Parathyroid adenoma (tissue), 2 donors: ENCODE measurements at regions not wholly inside any gene's neighbourhood (a gene's known extent, or its start where the extent isn't known, plus 50 kb on each side); places are given as distances from the start of the nearest gene placed in this dataset.

ENCODE experiments used
- H2AFZ ChIP-seq: fragments of 300-600 bp; sonication (generic); one replicate; pipeline ENCODE4 v1.7.0; 2017; ENCODE audit warnings: antibody characterized with exemption, mild to moderate bottlenecking
- H3K27ac ChIP-seq: fragments of 300-600 bp; sonication (generic); one replicate; pipeline ENCODE4 v1.7.0; 2017
- H3K27me3 ChIP-seq: fragments of 300-600 bp; sonication (generic); one replicate; pipeline ENCODE4 v1.7.0; 2017; ENCODE audit warnings: low read length; ENCODE audit not compliant: control insufficient read depth, insufficient read depth
- H3K36me3 ChIP-seq: fragments of 300-600 bp; sonication (generic); one replicate; pipeline ENCODE4 v1.7.0; 2017; ENCODE audit warnings: low read length; ENCODE audit not compliant: control insufficient read depth, insufficient read depth
- H3K4me1 ChIP-seq: fragments of 300-600 bp; sonication (generic); one replicate; pipeline ENCODE4 v1.7.0; 2017; ENCODE audit warnings: control low read depth
- H3K4me2 ChIP-seq: fragments of 300-600 bp; sonication (generic); one replicate; pipeline ENCODE4 v1.7.0; 2017; ENCODE audit warnings: low read length
- H3K4me3 ChIP-seq: fragments of 300-600 bp; sonication (generic); one replicate; pipeline ENCODE4 v1.7.0; 2017; ENCODE audit warnings: low read depth, low read length
- H3K79me2 ChIP-seq: fragments of 300-600 bp; sonication (generic); one replicate; pipeline ENCODE4 v1.7.0; 2017; ENCODE audit warnings: control low read depth
- H3K9ac ChIP-seq: fragments of 300-600 bp; sonication (generic); one replicate; pipeline ENCODE4 v1.7.0; 2017; ENCODE audit warnings: mild to moderate bottlenecking
- H3K9me3 ChIP-seq: fragments of 300-600 bp; sonication (generic); one replicate; pipeline ENCODE4 v1.7.0; 2017; ENCODE audit warnings: low read length; ENCODE audit not compliant: control insufficient read depth
- TF ChIP-seq, protein P1 (sequence below): fragments of 300-600 bp; sonication (generic); IDR thresholded peaks from one replicate; pipeline ENCODE4 v1.7.0; 2017; ENCODE audit warnings: antibody characterized with exemption, mild to moderate bottlenecking
- donor health status: primary hyperparathyroidism.

DNA sequence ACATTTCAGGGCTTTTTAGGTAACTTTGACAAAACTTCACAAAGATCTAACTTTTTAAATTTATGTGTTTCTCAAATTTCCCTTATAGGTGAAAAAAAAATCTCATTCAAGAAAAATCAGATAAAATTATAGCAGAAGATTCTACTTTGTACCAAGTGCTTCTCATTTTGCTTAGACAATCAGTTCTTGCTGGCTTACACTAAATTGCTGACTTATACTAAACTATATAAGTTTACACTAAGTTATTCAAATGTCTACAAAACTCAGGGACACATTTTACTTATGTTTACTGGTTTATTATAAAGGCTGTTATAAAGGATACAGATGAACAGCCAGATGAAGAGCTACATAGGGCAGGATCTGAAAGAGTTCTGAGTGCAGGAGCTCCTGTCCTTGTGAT, 195.1 kb downstream of the ZPLD1 start:
- Histone ChIP-seq H2AFZ (no peak overlapping the region), H3K27ac (no peak overlapping the region), H3K4me3 (no peak overlapping the region), H3K9me3 (no peaks in the 10 kb centered on the region), H3K4me2 (no peak overlapping the region), H3K9ac (no peak overlapping the region), H3K36me3 (no peaks in the 10 kb centered on the region), H3K27me3 (no peaks in the 10 kb centered on the region), H3K4me1 (no peaks in the 10 kb centered on the region), H3K79me2 (no peaks in the 10 kb centered on the region)
- TF ChIP-seq, protein P1, sequence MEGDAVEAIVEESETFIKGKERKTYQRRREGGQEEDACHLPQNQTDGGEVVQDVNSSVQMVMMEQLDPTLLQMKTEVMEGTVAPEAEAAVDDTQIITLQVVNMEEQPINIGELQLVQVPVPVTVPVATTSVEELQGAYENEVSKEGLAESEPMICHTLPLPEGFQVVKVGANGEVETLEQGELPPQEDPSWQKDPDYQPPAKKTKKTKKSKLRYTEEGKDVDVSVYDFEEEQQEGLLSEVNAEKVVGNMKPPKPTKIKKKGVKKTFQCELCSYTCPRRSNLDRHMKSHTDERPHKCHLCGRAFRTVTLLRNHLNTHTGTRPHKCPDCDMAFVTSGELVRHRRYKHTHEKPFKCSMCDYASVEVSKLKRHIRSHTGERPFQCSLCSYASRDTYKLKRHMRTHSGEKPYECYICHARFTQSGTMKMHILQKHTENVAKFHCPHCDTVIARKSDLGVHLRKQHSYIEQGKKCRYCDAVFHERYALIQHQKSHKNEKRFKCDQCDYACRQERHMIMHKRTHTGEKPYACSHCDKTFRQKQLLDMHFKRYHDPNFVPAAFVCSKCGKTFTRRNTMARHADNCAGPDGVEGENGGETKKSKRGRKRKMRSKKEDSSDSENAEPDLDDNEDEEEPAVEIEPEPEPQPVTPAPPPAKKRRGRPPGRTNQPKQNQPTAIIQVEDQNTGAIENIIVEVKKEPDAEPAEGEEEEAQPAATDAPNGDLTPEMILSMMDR, result no peak

DNA sequence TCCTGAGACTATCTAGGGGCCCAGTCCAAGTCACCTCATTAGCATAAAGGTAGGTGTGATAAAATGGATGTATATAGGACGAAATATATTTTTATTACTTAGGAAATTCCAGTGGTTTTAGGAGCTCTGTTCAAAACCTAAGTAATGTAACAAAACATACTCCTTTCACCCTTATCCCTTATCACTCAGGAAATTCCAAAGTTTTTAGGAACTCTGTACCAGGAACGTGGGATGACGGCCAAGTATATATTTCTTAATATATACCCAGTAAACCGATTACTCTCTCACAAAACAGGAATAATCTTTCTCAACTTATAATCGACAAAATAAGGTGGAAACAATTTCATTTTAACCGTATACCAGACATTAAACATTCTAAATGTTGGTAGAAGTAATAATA, 195.7 kb downstream of the ZPLD1 start:
- Histone ChIP-seq H3K4me1 (no peaks in the 10 kb centered on the region), H3K9me3 (no peaks in the 10 kb centered on the region), H3K79me2 (no peaks in the 10 kb centered on the region), H3K27me3 (no peaks in the 10 kb centered on the region), H3K36me3 (no peaks in the 10 kb centered on the region), H3K9ac (no peak overlapping the region), H3K27ac (no peak overlapping the region), H3K4me3 (no peak overlapping the region), H3K4me2 (no peak overlapping the region), H2AFZ (no peak overlapping the region)
- TF ChIP-seq, protein P1, result no peak

- Histone ChIP-seq H3K36me3 (no peaks in the 10 kb centered on the region), H3K27me3 (no peaks in the 10 kb centered on the region), H3K9me3 (no peaks in the 10 kb centered on the region), H3K4me2 (no peak overlapping the region), H3K4me3 (no peak overlapping the region), H3K79me2 (no peaks in the 10 kb centered on the region), H3K27ac (no peak overlapping the region), H2AFZ (no peak overlapping the region), H3K4me1 (no peaks in the 10 kb centered on the region), H3K9ac (no peak overlapping the region)
- TF ChIP-seq, protein P1, result no peak
Measured at GRCh38 chr3:102643546-102643945, 208.7 kb downstream of the ZPLD1 start.

- H3K36me3 ChIP-seq, result no peaks in the 10 kb centered on the region
- no peak overlapping the region for H2AFZ ChIP-seq
- TF ChIP-seq, protein P1, result no peak
- H3K4me2 ChIP-seq, result no peak overlapping the region
- H3K9me3 ChIP-seq, result no peaks in the 10 kb centered on the region
- no peak overlapping the region for H3K9ac ChIP-seq
- H3K27ac ChIP-seq, result no peak overlapping the region
- no peak overlapping the region for H3K4me3 ChIP-seq
- H3K4me1 ChIP-seq, result no peaks in the 10 kb centered on the region
- H3K27me3 ChIP-seq, result no peaks in the 10 kb centered on the region
- H3K79me2 ChIP-seq, result no peaks in the 10 kb centered on the region
Measured at GRCh38 chr3:102646557-102646956, 211.7 kb downstream of the ZPLD1 start.

DNA sequence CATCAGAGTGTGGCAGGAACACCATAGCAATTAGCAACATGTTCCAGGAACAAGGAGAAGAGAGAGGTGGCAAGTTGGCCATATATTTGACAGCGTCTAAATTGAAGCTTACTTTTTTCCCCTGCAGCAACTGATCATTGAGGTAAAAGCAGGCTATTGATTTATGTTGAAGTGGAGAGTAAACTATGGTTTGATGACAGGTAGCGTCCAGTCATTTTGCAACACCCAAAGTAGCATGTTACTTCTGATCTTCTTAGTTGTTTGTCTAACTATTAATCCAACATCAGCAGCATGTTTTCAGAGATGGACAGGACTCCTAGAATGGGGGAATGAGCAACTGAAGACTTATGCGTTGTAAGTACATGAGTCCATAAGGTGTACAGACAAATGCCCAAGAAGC, 225.8 kb downstream of the ZPLD1 start:
- Histone ChIP-seq H3K27ac (no peak overlapping the region), H3K27me3 (no peaks in the 10 kb centered on the region), H3K79me2 (no peaks in the 10 kb centered on the region), H2AFZ (no peak overlapping the region), H3K4me1 (no peaks in the 10 kb centered on the region), H3K9me3 (no peaks in the 10 kb centered on the region), H3K4me2 (no peak overlapping the region), H3K9ac (no peak overlapping the region), H3K36me3 (no peaks in the 10 kb centered on the region), H3K4me3 (no peak overlapping the region)
- TF ChIP-seq, protein P1, result no peak
